Epithelial cell of proximal tubule (primary cell): ENCODE measurements at regions not wholly inside any gene's neighbourhood (a gene's known extent, or its start where the extent isn't known, plus 50 kb on each side); places are given as distances from the start of the nearest gene placed in this dataset.
"Not testable (repeated sequence)": the region's sequence is repeated elsewhere in the genome, so short reads cannot be mapped to it uniquely, and the experiment has no call there.

Experiments
- DNase-seq: peaks from one replicate; pipeline ENCODE4 v3.0.0-alpha.2; 2011; ENCODE audit warnings: low read depth
- H3K4me3 ChIP-seq: 2 replicates; pipeline ENCODE4 v1.5.1; 2011; ENCODE audit warnings: low read depth, mild to moderate bottlenecking, low read length
- CTCF ChIP-seq: conservative IDR thresholded peaks from 2 replicates; pipeline ENCODE4 v1.5.1; 2012; ENCODE audit warnings: low read depth, mild to moderate bottlenecking, low read length

GRCh38 chrX:10986616-10987015, 124.5 kb upstream of the HCCS start:
- DNase-seq: no peak
- TF ChIP-seq CTCF: no peak
- no peak overlapping the region for H3K4me3 ChIP-seq

- DNase-seq: no peak
- no peak overlapping the region for H3K4me3 ChIP-seq
- no peak for TF ChIP-seq CTCF
Observed at GRCh38 chrX:10988653-10989052, 122.5 kb upstream of the HCCS start.

GRCh38 chrX:10989386-10989785, 121.7 kb upstream of the HCCS start:
- no peak for DNase-seq

GRCh38 chrX:10990418-10990817, 120.7 kb upstream of the HCCS start:
- no peak for DNase-seq
- no peak for TF ChIP-seq CTCF
- no peak overlapping the region for H3K4me3 ChIP-seq

More at GRCh38 chrX:10989386-10989785, 121.7 kb upstream of the HCCS start:
- no peak overlapping the region for H3K4me3 ChIP-seq
- TF ChIP-seq CTCF: no peak

- DNase-seq: no peak
- no peak for TF ChIP-seq CTCF
- H3K4me3 ChIP-seq: no peak overlapping the region
Observed at GRCh38 chrX:10990976-10991375, 120.2 kb upstream of the HCCS start.

- H3K4me3 ChIP-seq: no peak overlapping the region
- no peak for DNase-seq
- no peak for TF ChIP-seq CTCF
Observed at GRCh38 chrX:10992110-10992509, 119.0 kb upstream of the HCCS start.

- not testable (repeated sequence) for H3K4me3 ChIP-seq
Observed at GRCh38 chrX:11007076-11007475, 104.1 kb upstream of the HCCS start.

GRCh38 chrX:11010476-11010875, 100.7 kb upstream of the HCCS start:
- TF ChIP-seq CTCF: no peak
- no peak for DNase-seq
- no peak overlapping the region for H3K4me3 ChIP-seq

More at GRCh38 chrX:11007076-11007475, 104.1 kb upstream of the HCCS start:
- DNase-seq: not testable (repeated sequence)
